Adrenal gland (tissue), 9 donors: ENCODE measurements at regions not wholly inside any gene's neighbourhood (a gene's known extent, or its start where the extent isn't known, plus 50 kb on each side); places are given as distances from the start of the nearest gene placed in this dataset.

Experiments used
- DNase-seq, 7 donors: peaks; one replicate each; pipeline ENCODE4 v3.0.0-alpha.2; 2019 to 2020
- H3K27ac ChIP-seq, 5 donors: fragments of 200-600 bp; sonication (generic) in 4 of 5; 1 replicate in 3 of 5; 2 replicates in 2 of 5; pipeline versions ENCODE4 v1.5.1 to v1.8.0; 2016 to 2020; ENCODE audit warnings: mild to moderate bottlenecking in 1 of 5
- H3K27me3 ChIP-seq: fragments of 200-600 bp; 2 replicates; pipeline ENCODE4 v1.8.0; 2021
- H3K36me3 ChIP-seq, 2 donors: fragments of 200-600 bp; replicated peaks in 1 of 2; 1 replicate in 1 of 2; 2 replicates in 1 of 2; pipeline versions ENCODE4 v1.5.1 to v1.8.0; 2018 to 2022
- H3K4me1 ChIP-seq, 2 donors: fragments of 200-600 bp; replicated peaks in 1 of 2; 1 replicate in 1 of 2; 2 replicates in 1 of 2; pipeline versions ENCODE4 v1.5.1 to v1.8.0; 2018 to 2021
- H3K4me3 ChIP-seq, 4 donors: fragments of 200-600 bp; sonication (generic) in 3 of 4; one replicate each; pipeline ENCODE4 v1.5.1; 2016 to 2018
- H3K9me3 ChIP-seq, 3 donors: fragments of 200-600 bp; sonication (generic) in 1 of 3; replicated peaks in 1 of 3; 1 replicate in 2 of 3; 2 replicates in 1 of 3; pipeline versions ENCODE4 v1.5.1 to v1.8.0; 2016 to 2021
- CTCF ChIP-seq, 6 experiments: fragments of 450-650 bp in 4 of 6; fragments of 200-600 bp in 2 of 6; sonication (generic) in 1 of 6; IDR thresholded peaks; 1 replicate in 5 of 6; 2 replicates in 1 of 6; pipeline versions ENCODE4 v1.5.1 to v1.8.0; 2016 to 2021; ENCODE audit warnings: antibody characterized with exemption in 6 of 6, mild to moderate bottlenecking in 2 of 6, moderate library complexity in 1 of 6
- POLR2A ChIP-seq, 2 donors: fragments of 450-650 bp; IDR thresholded peaks; one replicate each; pipeline ENCODE4 v1.6.1; 2017; ENCODE audit warnings: antibody characterized with exemption in 2 of 2, mild to moderate bottlenecking in 2 of 2, moderate library complexity in 1 of 2
- WGBS, 4 donors: extraction: QIAGEN DNeasy Blood & Tissue Kit in 2 of 4; methylation state at CpG; one replicate each; pipeline versions ENCODE4 v1.1.5 to v1.1.7; 2013 to 2017; 5-methylcytosine and 5-hydroxymethylcytosine counted together
- intact Hi-C, 2 donors: fragments of 100-400 bp; cut with DNase I; formaldehyde crosslinking; loops; one replicate each; pipeline versions ENCODE4 v1.14.1 to v1.15.0; 2022 to 2023
- donor health status: healthy with polysubstance abuse.
- donor health status: Bipolar disorder and iron deficiency.
- donor health status: DM: yes; HTN: yes; CAD: no.
- donor health status: DM: no; HTN: no; CAD: no.
- donor health status: DM: no; HTN: no; CAD: no.

- Histone ChIP-seq H3K9me3 (no peaks in the 10 kb centered on the region), H3K4me1 (peaks cover 13 to 21% of the 10 kb centered on the region in 2 donors), H3K4me3 (no peak overlapping the region), H3K27ac (peak overlapping the region; percentile 49 to 87 (median 77)), H3K36me3 (no peaks in the 10 kb centered on the region), H3K27me3 (no peaks in the 10 kb centered on the region)
- TF ChIP-seq CTCF (IDR thresholded peaks at IDR 0.05) (no peak), POLR2A (IDR thresholded peaks at IDR 0.05) (peak in 1 of 2 donors; percentile 18)
- intact Hi-C loops, result loop anchor here in 1 of 2 donors (10.0 kb wide), 1 partner anchor 327 kb away; no protein-coding TSS in a partner anchor
- DNase-seq, result peak; percentile 61 to 94 (median 90)
- WGBS, 4 donors, result 20 to 26% (median 23%) methylated on average over 9 to 11 of the region's 11 CpGs
Observed at GRCh38 chr3:40877631-40878463, 321.5 kb upstream of the CTNNB1 start.

- no peaks in the 10 kb centered on the region for H3K36me3 ChIP-seq
- no peak for DNase-seq
- H3K27me3 ChIP-seq, result no peaks in the 10 kb centered on the region
- no peaks in the 10 kb centered on the region for H3K9me3 ChIP-seq
- H3K27ac ChIP-seq, result peak overlapping the region; percentile 49 to 87 (median 77)
- 45 to 59% (median 53%) methylated on average over 3 of the region's 3 CpGs for WGBS, 4 donors
- no peak overlapping the region for H3K4me3 ChIP-seq
- peaks cover 13 to 21% of the 10 kb centered on the region in 2 donors for H3K4me1 ChIP-seq
- TF ChIP-seq POLR2A (IDR thresholded peaks at IDR 0.05) (no peak), CTCF (IDR thresholded peaks at IDR 0.05) (no peak)
- intact Hi-C loops, result loop anchor here in 1 of 2 donors (10.0 kb wide), 1 partner anchor 326 kb away; no protein-coding TSS in a partner anchor
Observed at GRCh38 chr3:40878464-40878905, 320.8 kb upstream of the CTNNB1 start.

- H3K27ac ChIP-seq, result no peak overlapping the region
- H3K9me3 ChIP-seq, result no peaks in the 10 kb centered on the region
- H3K4me3 ChIP-seq, result no peak overlapping the region
- intact Hi-C loops, result no loop called here
- no peaks in the 10 kb centered on the region for H3K4me1 ChIP-seq
- TF ChIP-seq CTCF (IDR thresholded peaks at IDR 0.05) (no peak), POLR2A (IDR thresholded peaks at IDR 0.05) (no peak)
- DNase-seq, result no peak
- no peaks in the 10 kb centered on the region for H3K36me3 ChIP-seq
- H3K27me3 ChIP-seq, result no peaks in the 10 kb centered on the region
- 84 to 96% (median 91%) methylated on average over 5 of the region's 5 CpGs for WGBS, 4 donors
Observed at GRCh38 chr3:40885430-40885829, 313.9 kb upstream of the CTNNB1 start.

- Histone ChIP-seq H3K4me3 (no peak overlapping the region), H3K27me3 (no peaks in the 10 kb centered on the region), H3K9me3 (no peaks in the 10 kb centered on the region), H3K36me3 (no peaks in the 10 kb centered on the region), H3K27ac (no peak overlapping the region), H3K4me1 (no peaks in the 10 kb centered on the region)
- intact Hi-C loops, result no loop called here
- TF ChIP-seq CTCF (IDR thresholded peaks at IDR 0.05) (no peak), POLR2A (IDR thresholded peaks at IDR 0.05) (no peak)
- no peak for DNase-seq
- WGBS, 4 donors, result 74 to 84% (median 79%) methylated on average over 8 of the region's 8 CpGs
Observed at GRCh38 chr3:40886660-40887425, 312.5 kb upstream of the CTNNB1 start.
